GM06990 (cell line): ENCODE measurements at regions not wholly inside any gene's neighbourhood (a gene's known extent, or its start where the extent isn't known, plus 50 kb on each side); places are given as distances from the start of the nearest gene placed in this dataset.

Source experiments
- DNase-seq: peaks from one replicate; pipeline ENCODE4 v3.0.0-alpha.2; 2011; ENCODE audit not compliant: insufficient read length; ENCODE audit errors: extremely low read depth
- H3K27me3 ChIP-seq: replicated peaks from 2 replicates; pipeline ENCODE4 v1.6.0; 2011; ENCODE audit warnings: low read length; ENCODE audit not compliant: control insufficient read depth, insufficient read depth
- H3K36me3 ChIP-seq: 2 replicates; pipeline ENCODE4 v1.5.1; 2011; ENCODE audit warnings: low read length; ENCODE audit not compliant: control insufficient read depth, insufficient read depth
- H3K4me3 ChIP-seq: replicated peaks from 2 replicates; pipeline ENCODE4 v1.5.1; 2011; ENCODE audit warnings: low read depth, mild to moderate bottlenecking, control low read depth, low read length
- CTCF ChIP-seq: IDR thresholded peaks from 2 replicates; pipeline ENCODE4 v1.5.1; 2011; ENCODE audit warnings: low read length, control low read depth, mild to moderate bottlenecking, inconsistent platforms; ENCODE audit not compliant: insufficient read depth, poor library complexity, severe bottlenecking

GRCh38 chr7:13563680-13564079 is 425.8 kb downstream of the ETV1 start:
- no peak for TF ChIP-seq CTCF
- Histone ChIP-seq H3K27me3 (no peaks in the 10 kb centered on the region), H3K36me3 (no peaks in the 10 kb centered on the region), H3K4me3 (no peak overlapping the region)
- DNase-seq: no peak

- Histone ChIP-seq H3K27me3 (no peaks in the 10 kb centered on the region), H3K36me3 (no peaks in the 10 kb centered on the region), H3K4me3 (no peak overlapping the region)
- TF ChIP-seq CTCF: no peak
- DNase-seq: no peak
Measured at GRCh38 chr7:13577566-13578145, 411.8 kb downstream of the ETV1 start.

GRCh38 chr7:13578294-13578693 is 411.2 kb downstream of the ETV1 start:
- H3K36me3 ChIP-seq: no peaks in the 10 kb centered on the region
- no peak for TF ChIP-seq CTCF
- H3K27me3 ChIP-seq: no peaks in the 10 kb centered on the region
- H3K4me3 ChIP-seq: no peak overlapping the region
- no peak for DNase-seq

- DNase-seq: no peak
- H3K36me3 ChIP-seq: no peaks in the 10 kb centered on the region
- H3K27me3 ChIP-seq: no peaks in the 10 kb centered on the region
- no peak overlapping the region for H3K4me3 ChIP-seq
- no peak for TF ChIP-seq CTCF
Measured at GRCh38 chr7:13581097-13581496, 408.4 kb downstream of the ETV1 start.

- no peaks in the 10 kb centered on the region for H3K36me3 ChIP-seq
- no peak overlapping the region for H3K4me3 ChIP-seq
- H3K27me3 ChIP-seq: no peaks in the 10 kb centered on the region
- no peak for TF ChIP-seq CTCF
- no peak for DNase-seq
Measured at GRCh38 chr7:13593854-13594253, 395.6 kb downstream of the ETV1 start.

GRCh38 chr7:13602036-13602435 is 387.4 kb downstream of the ETV1 start:
- no peak for DNase-seq
- Histone ChIP-seq H3K27me3 (no peaks in the 10 kb centered on the region), H3K36me3 (no peaks in the 10 kb centered on the region), H3K4me3 (no peak overlapping the region)
- no peak for TF ChIP-seq CTCF
